HG03159 (cell line): ENCODE measurements at regions not wholly inside any gene's neighbourhood (a gene's known extent, or its start where the extent isn't known, plus 50 kb on each side); places are given as distances from the start of the nearest gene placed in this dataset.
"Not testable (repeated sequence)": the region's sequence is repeated elsewhere in the genome, so short reads cannot be mapped to it uniquely, and the experiment has no call there.

ENCODE experiments used
- ATAC-seq: cut with Tn5 transposase; IDR thresholded peaks from one replicate; pipeline ENCODE4 v1.9.1; 2021; ENCODE audit warnings: mild to moderate bottlenecking, moderate library complexity; ENCODE audit not compliant: unreplicated experiment

GRCh38 chr3:4897765-4898453, 81.3 kb upstream of the BHLHE40 start:
- ATAC-seq = no peak

GRCh38 chr3:4898454-4899313, 80.6 kb upstream of the BHLHE40 start:
- peak; percentile 95 for ATAC-seq

GRCh38 chr3:4899710-4900109, 79.5 kb upstream of the BHLHE40 start:
- no peak for ATAC-seq

GRCh38 chr3:4900298-4900697, 78.9 kb upstream of the BHLHE40 start:
- no peak for ATAC-seq

- ATAC-seq = no peak
Measured at GRCh38 chr3:4904811-4905695, 74.2 kb upstream of the BHLHE40 start.

GRCh38 chr3:4906107-4906621, 73.1 kb upstream of the BHLHE40 start:
- no peak for ATAC-seq

- ATAC-seq = no peak
Measured at GRCh38 chr3:4907050-4907449, 72.2 kb upstream of the BHLHE40 start.

GRCh38 chr3:4907643-4908432, 71.4 kb upstream of the BHLHE40 start:
- ATAC-seq = no peak

GRCh38 chr3:4908433-4909156, 70.6 kb upstream of the BHLHE40 start:
- no peak for ATAC-seq

- ATAC-seq = no peak
Measured at GRCh38 chr3:4914464-4914863, 64.8 kb upstream of the BHLHE40 start.

GRCh38 chr3:4921589-4921988, 57.6 kb upstream of the BHLHE40 start:
- ATAC-seq = not testable (repeated sequence)

GRCh38 chr3:4926892-4927291, 52.3 kb upstream of the BHLHE40 start:
- ATAC-seq = no peak

GRCh38 chr3:4928277-4928789, 50.9 kb upstream of the BHLHE40 start:
- ATAC-seq = no peak
